Chondrocyte (in vitro differentiated cells): ENCODE measurements at regions not wholly inside any gene's neighbourhood (a gene's known extent, or its start where the extent isn't known, plus 50 kb on each side); places are given as distances from the start of the nearest gene placed in this dataset.

Experiments
- DNase-seq: peaks from one replicate; pipeline ENCODE4 v3.0.0; 2021; ENCODE audit warnings: mixed read lengths, low spot score
- H3K27ac Mint-ChIP-seq: one replicate; pipeline ENCODE4 v1.8.0; 2021; ENCODE audit warnings: mild to moderate bottlenecking, moderate library complexity, mixed read lengths; ENCODE audit not compliant: unreplicated experiment
- H3K27me3 Mint-ChIP-seq: 2 replicates; pipeline ENCODE4 v1.8.0; 2021; ENCODE audit warnings: low read depth, mixed read lengths
- H3K36me3 Mint-ChIP-seq: 2 replicates; pipeline ENCODE4 v1.8.0; 2021; ENCODE audit warnings: low read depth, mixed read lengths
- H3K4me1 Mint-ChIP-seq: 2 replicates; pipeline ENCODE4 v1.8.0; 2021; ENCODE audit warnings: low read depth, mild to moderate bottlenecking, mixed read lengths
- H3K4me3 Mint-ChIP-seq: one replicate; pipeline ENCODE4 v1.8.0; 2021; ENCODE audit warnings: mild to moderate bottlenecking, moderate library complexity, mixed read lengths; ENCODE audit not compliant: unreplicated experiment
- H3K9me3 Mint-ChIP-seq: 2 replicates; pipeline ENCODE4 v1.8.0; 2021; ENCODE audit warnings: low read depth, mixed read lengths
- TF ChIP-seq, protein P1 (sequence below): fragments of 200-600 bp; sonication (generic); IDR thresholded peaks from 2 replicates; pipeline ENCODE4 v1.5.0; 2021; ENCODE audit warnings: antibody characterized with exemption, mild to moderate bottlenecking, moderate library complexity

DNA sequence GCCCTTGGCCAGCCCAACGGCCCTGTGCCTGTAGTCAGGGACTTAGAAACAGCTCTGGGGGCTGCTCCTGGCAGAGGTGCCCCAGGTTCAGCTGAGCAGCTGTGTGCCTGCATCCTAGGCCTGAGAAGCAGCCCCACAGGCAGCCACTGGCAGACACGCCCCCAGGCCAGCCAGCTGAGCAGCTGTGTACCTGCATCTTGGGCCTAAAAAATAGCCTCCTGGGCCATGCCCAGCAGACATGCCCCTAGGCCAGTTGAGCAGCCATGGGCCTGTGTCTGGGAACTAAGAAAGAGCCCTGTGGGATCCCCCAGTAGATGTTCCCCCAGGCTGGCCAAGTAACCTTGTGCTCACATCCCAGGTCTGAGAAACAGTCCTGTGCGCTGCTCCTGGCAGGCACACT, 64.0 kb downstream of the TBR1 start:
- Mint-ChIP-seq H3K27ac (no peak overlapping the region), H3K4me1 (no peaks in the 10 kb centered on the region), H3K27me3 (peaks cover 4% of the 10 kb centered on the region), H3K4me3 (no peak overlapping the region), H3K36me3 (peaks cover 5% of the 10 kb centered on the region), H3K9me3 (peaks cover 28% of the 10 kb centered on the region)
- DNase-seq: no peak
- TF ChIP-seq, protein P1, sequence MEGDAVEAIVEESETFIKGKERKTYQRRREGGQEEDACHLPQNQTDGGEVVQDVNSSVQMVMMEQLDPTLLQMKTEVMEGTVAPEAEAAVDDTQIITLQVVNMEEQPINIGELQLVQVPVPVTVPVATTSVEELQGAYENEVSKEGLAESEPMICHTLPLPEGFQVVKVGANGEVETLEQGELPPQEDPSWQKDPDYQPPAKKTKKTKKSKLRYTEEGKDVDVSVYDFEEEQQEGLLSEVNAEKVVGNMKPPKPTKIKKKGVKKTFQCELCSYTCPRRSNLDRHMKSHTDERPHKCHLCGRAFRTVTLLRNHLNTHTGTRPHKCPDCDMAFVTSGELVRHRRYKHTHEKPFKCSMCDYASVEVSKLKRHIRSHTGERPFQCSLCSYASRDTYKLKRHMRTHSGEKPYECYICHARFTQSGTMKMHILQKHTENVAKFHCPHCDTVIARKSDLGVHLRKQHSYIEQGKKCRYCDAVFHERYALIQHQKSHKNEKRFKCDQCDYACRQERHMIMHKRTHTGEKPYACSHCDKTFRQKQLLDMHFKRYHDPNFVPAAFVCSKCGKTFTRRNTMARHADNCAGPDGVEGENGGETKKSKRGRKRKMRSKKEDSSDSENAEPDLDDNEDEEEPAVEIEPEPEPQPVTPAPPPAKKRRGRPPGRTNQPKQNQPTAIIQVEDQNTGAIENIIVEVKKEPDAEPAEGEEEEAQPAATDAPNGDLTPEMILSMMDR: no peak

DNA sequence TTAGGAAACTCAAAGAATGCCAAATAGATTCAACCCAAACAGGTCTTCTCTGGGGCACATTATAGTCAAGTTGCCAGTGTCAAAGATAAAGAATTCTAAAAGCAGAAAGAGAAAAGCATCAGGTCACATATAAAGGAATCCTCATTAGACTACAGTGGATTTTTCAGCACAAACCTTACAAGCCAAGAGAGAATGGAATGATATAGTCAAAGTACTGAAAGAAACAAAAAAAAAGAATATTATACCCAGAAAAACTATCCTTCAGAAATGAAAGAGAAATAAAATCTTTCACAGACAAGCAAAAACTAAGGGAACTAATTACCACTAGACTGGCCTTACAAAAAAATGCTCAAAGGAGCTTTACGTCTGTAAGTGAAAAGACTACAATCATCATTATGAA, 65.5 kb downstream of the TBR1 start:
- Mint-ChIP-seq H3K27me3 (peaks cover 2% of the 10 kb centered on the region), H3K36me3 (peaks cover 5% of the 10 kb centered on the region), H3K4me3 (no peak overlapping the region), H3K27ac (no peak overlapping the region), H3K9me3 (peaks cover 20% of the 10 kb centered on the region), H3K4me1 (no peaks in the 10 kb centered on the region)
- no peak for DNase-seq
- TF ChIP-seq, protein P1: no peak

DNA sequence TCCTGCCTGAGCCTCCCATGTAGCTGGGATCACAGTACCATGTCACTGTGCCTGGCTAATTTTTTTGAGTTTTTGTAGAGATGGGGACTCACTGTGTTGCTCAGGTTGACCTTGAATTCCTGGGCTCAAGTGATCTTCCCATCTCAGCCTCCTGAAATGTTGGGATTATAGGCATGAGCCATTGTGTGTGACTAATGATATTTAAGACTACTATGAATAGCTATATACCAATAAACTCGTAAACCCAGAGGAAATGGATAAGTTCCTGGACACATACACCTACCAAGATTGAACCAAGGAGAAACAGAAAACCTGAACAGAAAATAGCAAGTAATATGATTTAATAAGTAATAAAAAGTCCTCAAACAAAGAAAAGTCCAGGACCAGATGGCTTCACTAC, 68.0 kb downstream of the TBR1 start:
- TF ChIP-seq, protein P1: no peak
- peaks cover 2% of the 10 kb centered on the region for H3K27me3 Mint-ChIP-seq
- H3K9me3 Mint-ChIP-seq: peaks cover 20% of the 10 kb centered on the region
- no peak overlapping the region for H3K4me3 Mint-ChIP-seq
- no peak for DNase-seq
- no peaks in the 10 kb centered on the region for H3K4me1 Mint-ChIP-seq
- no peak overlapping the region for H3K27ac Mint-ChIP-seq
- peaks cover 5% of the 10 kb centered on the region for H3K36me3 Mint-ChIP-seq

DNA sequence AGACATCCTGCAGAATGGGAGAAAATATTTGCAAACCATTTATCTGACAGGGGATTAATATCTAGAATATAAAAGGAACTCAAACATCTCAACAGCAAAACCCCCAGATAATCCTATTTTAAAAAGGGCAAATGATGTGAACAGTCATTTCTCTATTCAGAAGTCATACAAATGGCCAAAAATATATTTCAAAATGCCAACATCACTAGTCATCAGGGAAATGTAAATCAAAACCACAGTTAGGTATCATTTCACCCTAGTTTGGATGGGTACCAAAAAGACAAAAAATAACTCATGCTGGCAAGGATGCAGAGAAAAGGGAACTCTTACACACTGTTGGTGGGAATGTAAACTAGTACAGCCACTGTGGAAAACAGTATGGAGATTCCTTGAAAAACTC, 70.0 kb downstream of the TBR1 start:
- TF ChIP-seq, protein P1: no peak
- Mint-ChIP-seq H3K27ac (no peak overlapping the region), H3K9me3 (peaks cover 17% of the 10 kb centered on the region), H3K27me3 (peaks cover 5% of the 10 kb centered on the region), H3K36me3 (peaks cover 5% of the 10 kb centered on the region), H3K4me1 (no peaks in the 10 kb centered on the region), H3K4me3 (no peak overlapping the region)
- no peak for DNase-seq

DNA sequence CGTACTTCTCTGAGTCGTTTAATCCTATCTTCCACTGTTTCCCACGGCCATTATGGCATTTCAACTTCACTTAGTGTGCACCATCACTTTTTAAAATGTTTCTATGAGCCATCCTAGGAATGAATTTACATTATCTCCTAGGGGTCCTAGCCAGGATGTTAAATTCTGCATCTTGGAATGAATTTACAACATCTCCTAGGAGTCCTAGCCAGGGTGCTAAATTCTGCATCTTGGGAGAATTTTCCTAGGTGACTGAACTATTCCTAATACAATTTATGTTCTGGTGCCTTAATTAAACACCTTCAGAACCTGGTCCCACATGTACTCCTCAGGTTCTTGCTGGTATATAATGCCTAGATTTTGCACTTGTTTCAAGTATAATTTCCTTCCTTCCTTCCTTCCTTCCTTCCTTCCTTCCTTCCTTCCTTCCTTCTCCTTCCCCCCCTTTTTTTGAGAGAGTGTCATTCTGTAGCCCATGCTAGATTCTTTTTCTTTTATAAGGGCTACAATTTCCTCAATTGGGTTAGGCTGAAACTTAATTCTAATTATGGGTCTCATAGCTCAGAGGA, 72.1 kb downstream of the TBR1 start:
- TF ChIP-seq, protein P1: no peak
- H3K4me1 Mint-ChIP-seq: no peaks in the 10 kb centered on the region
- no peak overlapping the region for H3K27ac Mint-ChIP-seq
- peaks cover 7% of the 10 kb centered on the region for H3K9me3 Mint-ChIP-seq
- peaks cover 9% of the 10 kb centered on the region for H3K27me3 Mint-ChIP-seq
- no peak overlapping the region for H3K4me3 Mint-ChIP-seq
- H3K36me3 Mint-ChIP-seq: no peaks in the 10 kb centered on the region
- DNase-seq: no peak
